Tibial nerve (tissue), 4 donors: ENCODE measurements at regions not wholly inside any gene's neighbourhood (a gene's known extent, or its start where the extent isn't known, plus 50 kb on each side); places are given as distances from the start of the nearest gene placed in this dataset.

Experiments used
- DNase-seq, 2 donors: peaks; one replicate each; pipeline ENCODE4 v3.0.0-alpha.2; 2019; ENCODE audit warnings: low spot score in 2 of 2
- H3K27ac ChIP-seq, 4 donors: fragments of 200-600 bp; sonication (generic) in 3 of 4; one replicate each; pipeline ENCODE4 v1.5.1; 2017 to 2019; ENCODE audit warnings: mild to moderate bottlenecking in 1 of 4
- H3K27me3 ChIP-seq, 2 donors: fragments of 200-600 bp; sonication (generic) in 1 of 2; one replicate each; pipeline versions ENCODE4 v1.5.1 to v1.6.0; 2017 to 2019
- H3K36me3 ChIP-seq, 3 donors: fragments of 200-600 bp; sonication (generic); one replicate each; pipeline ENCODE4 v1.5.1; 2018 to 2019
- H3K4me1 ChIP-seq, 4 donors: fragments of 200-600 bp; sonication (generic) in 3 of 4; one replicate each; pipeline ENCODE4 v1.5.1; 2017 to 2019
- H3K4me3 ChIP-seq, 4 donors: fragments of 200-600 bp; sonication (generic) in 3 of 4; one replicate each; pipeline ENCODE4 v1.5.1; 2017 to 2019; ENCODE audit warnings: mild to moderate bottlenecking in 1 of 4, moderate library complexity in 1 of 4
- H3K9me3 ChIP-seq, 4 donors: fragments of 200-600 bp; sonication (generic) in 3 of 4; one replicate each; pipeline ENCODE4 v1.5.1; 2017 to 2019
- EP300 ChIP-seq, 2 donors: sonication (generic); formaldehyde crosslinking; IDR thresholded peaks; one replicate each; pipeline ENCODE4 v1.6.1; 2017; ENCODE audit warnings: antibody characterized with exemption in 2 of 2, mild to moderate bottlenecking in 1 of 2
- POLR2A ChIP-seq, 2 donors: fragments of 450-650 bp; IDR thresholded peaks; one replicate each; pipeline ENCODE4 v1.6.1; 2017; ENCODE audit warnings: antibody characterized with exemption in 2 of 2, mild to moderate bottlenecking in 2 of 2, moderate library complexity in 2 of 2
- WGBS, 2 donors: methylation state at CpG; one replicate each; pipeline ENCODE4 v1.1.5; 2018; 5-methylcytosine and 5-hydroxymethylcytosine counted together
- TF ChIP-seq, protein P1 (sequence below), 5 experiments: fragments of 200-600 bp in 3 of 5; fragments of 450-650 bp in 2 of 5; sonication (generic) in 3 of 5; IDR thresholded peaks; one replicate each; pipeline ENCODE4 v1.5.1; 2016 to 2019; ENCODE audit warnings: antibody characterized with exemption in 5 of 5, mild to moderate bottlenecking in 3 of 5, moderate library complexity in 2 of 5

DNA sequence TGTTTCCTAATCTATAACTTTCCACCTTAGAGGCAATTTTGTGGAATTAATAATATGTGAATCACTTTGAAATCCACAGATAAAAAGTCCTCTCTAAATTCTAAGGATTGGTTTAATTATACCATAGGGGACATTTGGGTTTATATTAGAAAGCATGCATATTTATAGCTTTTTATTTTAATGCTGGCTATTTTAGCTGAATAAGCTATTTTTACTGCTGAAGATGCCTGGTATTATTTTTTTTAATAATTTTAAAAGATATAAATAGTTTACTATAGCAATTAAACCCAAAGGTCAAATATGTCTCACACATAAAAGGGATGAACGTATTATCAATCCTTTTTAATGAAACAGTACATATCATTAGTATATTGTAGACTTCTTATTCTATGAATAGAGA is 415.4 kb downstream of the MAGEB5 start:
- Histone ChIP-seq H3K4me1 (no peaks in the 10 kb centered on the region), H3K27me3 (peaks cover 0 to 3% of the 10 kb centered on the region in 2 donors), H3K36me3 (no peaks in the 10 kb centered on the region), H3K9me3 (no peaks in the 10 kb centered on the region), H3K4me3 (no peak overlapping the region), H3K27ac (no peak overlapping the region)
- DNase-seq = no peak
- no peak for TF ChIP-seq POLR2A (IDR thresholded peaks at IDR 0.05)
- 54 to 59% methylated on average over 1 of the region's 1 CpG for WGBS, 2 donors

DNA sequence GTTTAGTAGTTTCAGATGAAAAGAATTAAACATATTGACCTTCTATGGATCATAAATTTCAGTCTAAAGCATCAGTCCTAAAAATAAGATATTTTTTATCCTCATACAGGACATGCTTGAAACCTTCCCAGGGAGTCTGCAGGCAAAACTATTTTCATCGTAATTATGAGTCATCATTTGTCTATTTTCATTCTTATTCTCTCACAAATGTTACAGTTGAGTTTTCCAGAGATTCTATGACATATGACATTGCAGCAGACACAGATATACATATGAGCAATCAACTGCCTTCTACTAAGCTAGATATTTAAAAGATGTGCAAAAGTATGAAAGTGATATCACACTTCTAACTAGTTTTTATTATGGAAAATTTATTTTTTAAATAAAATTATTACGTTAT is 398.0 kb downstream of the MAGEB5 start:
- WGBS, 2 donors = 53 to 62% methylated on average over 2 of the region's 2 CpGs
- DNase-seq = no peak
- Histone ChIP-seq H3K27me3 (no peaks in the 10 kb centered on the region), H3K36me3 (no peaks in the 10 kb centered on the region), H3K4me3 (no peak overlapping the region), H3K9me3 (no peaks in the 10 kb centered on the region), H3K27ac (no peak overlapping the region), H3K4me1 (no peaks in the 10 kb centered on the region)
- no peak for TF ChIP-seq POLR2A (IDR thresholded peaks at IDR 0.05)
- TF ChIP-seq EP300 (IDR thresholded peaks at IDR 0.05) = no peak

DNA sequence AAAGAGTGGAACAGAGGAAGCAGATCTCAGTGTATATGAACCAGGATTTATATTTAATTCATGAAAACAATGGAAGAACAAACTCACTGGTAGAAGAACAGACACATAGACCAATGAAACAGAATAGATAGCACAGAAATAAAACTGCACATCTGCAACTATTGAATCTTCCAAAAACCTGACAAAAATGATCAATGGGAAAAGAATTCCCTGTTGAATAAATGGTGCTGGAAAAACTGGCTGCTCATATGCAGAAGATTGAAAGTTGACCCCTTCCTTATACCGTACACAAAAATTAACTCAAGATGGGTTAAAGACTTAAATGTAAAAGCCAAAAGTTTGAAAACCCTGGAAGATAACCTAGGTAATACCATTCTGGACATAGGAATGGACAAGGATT is 391.0 kb downstream of the MAGEB5 start:
- WGBS, 2 donors = 79 to 85% methylated on average over 1 of the region's 1 CpG
- TF ChIP-seq, protein P1, sequence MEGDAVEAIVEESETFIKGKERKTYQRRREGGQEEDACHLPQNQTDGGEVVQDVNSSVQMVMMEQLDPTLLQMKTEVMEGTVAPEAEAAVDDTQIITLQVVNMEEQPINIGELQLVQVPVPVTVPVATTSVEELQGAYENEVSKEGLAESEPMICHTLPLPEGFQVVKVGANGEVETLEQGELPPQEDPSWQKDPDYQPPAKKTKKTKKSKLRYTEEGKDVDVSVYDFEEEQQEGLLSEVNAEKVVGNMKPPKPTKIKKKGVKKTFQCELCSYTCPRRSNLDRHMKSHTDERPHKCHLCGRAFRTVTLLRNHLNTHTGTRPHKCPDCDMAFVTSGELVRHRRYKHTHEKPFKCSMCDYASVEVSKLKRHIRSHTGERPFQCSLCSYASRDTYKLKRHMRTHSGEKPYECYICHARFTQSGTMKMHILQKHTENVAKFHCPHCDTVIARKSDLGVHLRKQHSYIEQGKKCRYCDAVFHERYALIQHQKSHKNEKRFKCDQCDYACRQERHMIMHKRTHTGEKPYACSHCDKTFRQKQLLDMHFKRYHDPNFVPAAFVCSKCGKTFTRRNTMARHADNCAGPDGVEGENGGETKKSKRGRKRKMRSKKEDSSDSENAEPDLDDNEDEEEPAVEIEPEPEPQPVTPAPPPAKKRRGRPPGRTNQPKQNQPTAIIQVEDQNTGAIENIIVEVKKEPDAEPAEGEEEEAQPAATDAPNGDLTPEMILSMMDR (IDR thresholded peaks at IDR 0.05) = no peak
- TF ChIP-seq EP300 (IDR thresholded peaks at IDR 0.05) (no peak), POLR2A (IDR thresholded peaks at IDR 0.05) (no peak)

DNA sequence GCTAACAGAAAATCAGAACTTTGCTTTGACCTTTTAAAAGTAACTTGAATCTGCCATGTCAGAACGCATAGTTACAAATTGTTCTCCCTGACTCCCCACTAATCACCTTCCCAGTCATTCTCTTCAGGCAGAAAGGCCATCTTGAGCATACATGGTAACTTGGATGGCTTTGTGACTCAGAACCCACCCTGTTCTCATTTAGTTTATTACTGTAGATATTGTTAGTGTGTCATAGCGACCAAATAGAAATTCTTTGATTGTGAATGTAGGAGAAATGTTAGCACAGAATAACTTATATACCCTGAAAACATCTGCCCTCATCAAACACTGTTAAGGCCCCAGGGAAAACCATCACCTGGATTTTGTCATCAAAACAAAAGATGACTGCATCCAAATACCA is 382.0 kb downstream of the MAGEB5 start:
- Histone ChIP-seq H3K27me3 (no peaks in the 10 kb centered on the region), H3K4me1 (no peaks in the 10 kb centered on the region), H3K27ac (no peak overlapping the region), H3K36me3 (no peaks in the 10 kb centered on the region), H3K9me3 (no peaks in the 10 kb centered on the region), H3K4me3 (no peak overlapping the region)
- TF ChIP-seq POLR2A (IDR thresholded peaks at IDR 0.05) (no peak), EP300 (IDR thresholded peaks at IDR 0.05) (no peak)
- TF ChIP-seq, protein P1 (IDR thresholded peaks at IDR 0.05) = no peak
- DNase-seq = no peak
- WGBS, 2 donors = 58 to 71% methylated on average over 2 of the region's 2 CpGs

More for the DNA sequence above, 391.0 kb downstream of the MAGEB5 start:
- DNase-seq = no peak
- Histone ChIP-seq H3K27me3 (no peaks in the 10 kb centered on the region), H3K9me3 (no peaks in the 10 kb centered on the region), H3K36me3 (no peaks in the 10 kb centered on the region), H3K27ac (no peak overlapping the region), H3K4me3 (no peak overlapping the region), H3K4me1 (no peaks in the 10 kb centered on the region)

DNA sequence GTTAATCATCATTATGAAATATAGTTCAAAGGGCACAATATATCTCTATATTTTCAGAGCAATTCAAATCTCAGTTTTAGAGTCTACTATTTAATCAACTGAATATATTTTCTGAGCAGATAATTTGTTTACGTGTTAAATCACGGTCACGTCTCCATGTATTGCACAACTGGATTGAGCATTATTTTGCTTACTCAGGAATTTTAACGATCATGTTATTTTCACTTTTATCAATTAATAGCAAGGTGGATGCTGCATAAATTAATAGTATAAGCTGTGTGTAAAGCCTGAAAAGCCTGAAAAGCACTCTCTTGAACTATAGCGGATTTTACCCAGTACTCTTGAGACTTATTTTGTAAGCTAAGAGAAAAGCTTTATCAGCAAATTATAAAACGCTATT is 374.9 kb downstream of the MAGEB5 start:
- H3K27me3 ChIP-seq = no peaks in the 10 kb centered on the region
- no peaks in the 10 kb centered on the region for H3K36me3 ChIP-seq
- 72 to 87% methylated on average over 6 of the region's 6 CpGs for WGBS, 2 donors
- TF ChIP-seq POLR2A (IDR thresholded peaks at IDR 0.05) (no peak), EP300 (IDR thresholded peaks at IDR 0.05) (no peak)
- TF ChIP-seq, protein P1 (IDR thresholded peaks at IDR 0.05) = no peak
- H3K4me1 ChIP-seq = no peaks in the 10 kb centered on the region
- H3K4me3 ChIP-seq = no peak overlapping the region
- H3K27ac ChIP-seq = no peak overlapping the region
- DNase-seq = no peak
- H3K9me3 ChIP-seq = no peaks in the 10 kb centered on the region

DNA sequence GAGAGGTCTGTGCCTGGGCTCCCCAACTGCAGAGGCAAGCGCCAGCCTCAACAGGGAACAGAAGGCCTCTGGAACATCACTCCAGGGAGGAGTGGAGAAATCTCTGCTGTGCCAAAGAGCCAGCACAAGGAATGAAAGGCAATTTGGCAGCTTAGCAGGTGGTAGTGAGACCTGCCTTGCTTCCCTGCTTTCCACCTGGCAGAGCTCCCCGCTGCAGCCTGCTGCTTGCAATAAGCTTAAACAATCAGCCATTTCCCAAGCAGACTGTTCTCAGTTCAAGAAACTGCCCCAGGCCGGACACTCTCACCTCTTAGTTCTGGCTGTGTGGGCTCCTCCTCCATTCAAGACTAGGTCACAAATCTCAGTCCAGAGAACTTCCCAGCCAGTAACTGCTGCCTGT is 370.6 kb downstream of the MAGEB5 start:
- Histone ChIP-seq H3K4me3 (no peak overlapping the region), H3K9me3 (no peaks in the 10 kb centered on the region), H3K27me3 (no peaks in the 10 kb centered on the region), H3K36me3 (no peaks in the 10 kb centered on the region), H3K27ac (no peak overlapping the region), H3K4me1 (no peaks in the 10 kb centered on the region)
- 87% methylated on average over 3 of the region's 3 CpGs; no CpG with 5 or more reads in 1 of the 2 donors for WGBS, 2 donors
- DNase-seq = no peak
- no peak for TF ChIP-seq POLR2A (IDR thresholded peaks at IDR 0.05)
- no peak for TF ChIP-seq EP300 (IDR thresholded peaks at IDR 0.05)
- TF ChIP-seq, protein P1 (IDR thresholded peaks at IDR 0.05) = no peak
